Frontal cortex (tissue), 3 donors: ENCODE measurements at regions not wholly inside any gene's neighbourhood (a gene's known extent, or its start where the extent isn't known, plus 50 kb on each side); places are given as distances from the start of the nearest gene placed in this dataset.

ENCODE experiments used
- DNase-seq, 2 donors: peaks; one replicate each; pipeline ENCODE4 v3.0.0; 2012; ENCODE audit warnings: low spot score in 2 of 2
- FAIRE-seq: peaks from 2 replicates; lab custom pipeline; 2012; peaks lifted over from hg19 to GRCh38; lab: Jason Lieb, UNC
- donor health status: control.
- donor health status: control.
- donor health status: control.

- no peak for DNase-seq
- no peak for FAIRE-seq
These were observed 1013.1 kb downstream of the TYW1 start for GRCh38 chr7:68009716-68010115.

- DNase-seq: no peak
- no peak for FAIRE-seq
These were observed 1017.6 kb downstream of the TYW1 start for GRCh38 chr7:68014031-68014736.

- FAIRE-seq: no peak
These were observed 1018.7 kb downstream of the TYW1 start for GRCh38 chr7:68015122-68015977.

GRCh38 chr7:68015978-68016532 lies 1019.4 kb downstream of the TYW1 start:
- FAIRE-seq: no peak
- DNase-seq: no peak

More at GRCh38 chr7:68015122-68015977, 1018.7 kb downstream of the TYW1 start:
- no peak for DNase-seq

GRCh38 chr7:68020102-68020501 lies 1023.5 kb downstream of the TYW1 start:
- FAIRE-seq: no peak

GRCh38 chr7:68025369-68025768 lies 1028.7 kb downstream of the TYW1 start:
- DNase-seq: no peak
- FAIRE-seq: no peak

More at GRCh38 chr7:68020102-68020501, 1023.5 kb downstream of the TYW1 start:
- no peak for DNase-seq

- FAIRE-seq: no peak
These were observed 1033.9 kb downstream of the TYW1 start for GRCh38 chr7:68030530-68030929.

GRCh38 chr7:68031180-68031943 lies 1034.7 kb downstream of the TYW1 start:
- DNase-seq (no peak), FAIRE-seq (no peak)

More at GRCh38 chr7:68030530-68030929, 1033.9 kb downstream of the TYW1 start:
- DNase-seq: no peak

- FAIRE-seq (no peak), DNase-seq (no peak)
These were observed 1042.1 kb downstream of the TYW1 start for GRCh38 chr7:68038621-68039314.

GRCh38 chr7:68041554-68041953 lies 1044.9 kb downstream of the TYW1 start:
- FAIRE-seq (no peak), DNase-seq (no peak)

GRCh38 chr7:68043546-68043945 lies 1046.9 kb downstream of the TYW1 start:
- FAIRE-seq (no peak), DNase-seq (no peak)

GRCh38 chr7:68050627-68051026 lies 1054.0 kb downstream of the TYW1 start:
- FAIRE-seq (no peak), DNase-seq (no peak)

GRCh38 chr7:68058014-68058413 lies 1061.4 kb downstream of the TYW1 start:
- FAIRE-seq (no peak), DNase-seq (no peak)

GRCh38 chr7:68063171-68063570 lies 1066.5 kb downstream of the TYW1 start:
- DNase-seq: no peak
- no peak for FAIRE-seq

- DNase-seq (no peak), FAIRE-seq (no peak)
These were observed 1068.9 kb downstream of the TYW1 start for GRCh38 chr7:68065581-68065980.

GRCh38 chr7:68067845-68068244 lies 1071.2 kb downstream of the TYW1 start:
- no peak for FAIRE-seq
- no peak for DNase-seq

- no peak for FAIRE-seq
- DNase-seq: no peak
These were observed 1074.4 kb downstream of the TYW1 start for GRCh38 chr7:68070992-68071391.

GRCh38 chr7:68073701-68074100 lies 1077.1 kb downstream of the TYW1 start:
- FAIRE-seq (no peak), DNase-seq (no peak)

- FAIRE-seq: no peak
- DNase-seq: no peak
These were observed 1077.6 kb downstream of the TYW1 start for GRCh38 chr7:68074242-68074641.
